HG02798 (cell line): ENCODE measurements at regions not wholly inside any gene's neighbourhood (a gene's known extent, or its start where the extent isn't known, plus 50 kb on each side); places are given as distances from the start of the nearest gene placed in this dataset.

Experiments
- ATAC-seq: cut with Tn5 transposase; IDR thresholded peaks from one replicate; pipeline ENCODE4 v1.9.1; 2021; ENCODE audit warnings: mild to moderate bottlenecking; ENCODE audit not compliant: unreplicated experiment, poor library complexity

DNA sequence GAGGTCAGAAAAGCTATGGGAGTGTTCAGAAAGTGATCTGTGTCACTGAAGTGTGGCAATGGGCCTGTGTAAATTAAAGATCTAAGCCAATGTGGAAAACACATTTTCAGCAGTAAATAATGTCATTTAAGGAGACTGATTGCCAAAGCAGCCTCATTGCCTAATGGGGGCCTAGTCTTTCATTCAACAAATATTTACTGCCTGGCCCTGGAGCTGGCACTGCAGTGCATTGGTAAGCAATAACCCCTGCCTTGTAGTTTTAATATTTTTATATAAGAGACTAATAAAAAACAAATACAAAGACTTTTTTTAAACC lies 326.6 kb downstream of the BTG1 start:
- no peak for ATAC-seq

DNA sequence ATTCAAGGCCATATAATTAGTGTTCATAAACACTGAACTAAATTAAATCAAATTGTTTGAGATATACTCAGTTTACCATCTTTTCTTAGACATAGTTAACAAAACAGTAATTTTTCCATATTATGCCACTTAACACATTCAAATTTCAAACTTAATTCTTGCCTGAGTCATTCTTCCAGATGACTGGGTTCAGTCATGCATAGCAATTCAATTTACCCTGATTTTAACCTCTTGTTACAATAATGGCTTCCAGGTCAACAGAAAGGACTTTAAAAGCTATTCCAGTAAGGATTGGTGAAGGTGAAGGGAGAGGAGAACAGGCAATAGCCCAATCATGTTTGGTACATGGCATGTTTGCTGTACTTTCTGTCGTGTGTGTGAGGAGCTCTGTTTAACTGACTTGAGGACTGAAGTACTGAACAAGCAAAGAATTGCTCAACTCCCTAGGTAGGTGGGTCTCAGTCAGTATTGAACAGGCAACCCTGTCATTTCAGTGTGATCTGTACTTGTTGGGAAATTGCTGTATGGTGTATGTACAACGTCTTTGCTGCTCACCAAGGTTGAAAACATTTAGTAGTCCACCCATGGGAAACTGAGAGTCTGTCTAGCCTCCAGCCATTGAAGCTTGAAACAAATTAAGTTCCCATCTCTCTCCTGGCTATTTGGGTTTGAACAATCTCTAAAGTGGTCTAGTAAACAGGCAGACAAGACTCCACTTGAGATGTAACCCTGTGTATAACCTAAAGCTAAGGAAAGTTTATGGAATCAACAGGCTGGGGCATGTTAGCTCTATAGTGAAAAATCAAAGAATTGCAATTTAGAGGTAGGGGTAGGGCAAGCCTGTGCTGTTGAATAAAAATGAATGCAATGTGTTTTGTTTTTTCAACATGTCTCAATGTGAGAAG lies 327.2 kb downstream of the BTG1 start:
- no peak for ATAC-seq

GRCh38 chr12:91817517-91817916 lies 328.1 kb downstream of the BTG1 start:
- ATAC-seq = no peak

GRCh38 chr12:91813701-91814100 lies 331.9 kb downstream of the BTG1 start:
- ATAC-seq = no peak

DNA sequence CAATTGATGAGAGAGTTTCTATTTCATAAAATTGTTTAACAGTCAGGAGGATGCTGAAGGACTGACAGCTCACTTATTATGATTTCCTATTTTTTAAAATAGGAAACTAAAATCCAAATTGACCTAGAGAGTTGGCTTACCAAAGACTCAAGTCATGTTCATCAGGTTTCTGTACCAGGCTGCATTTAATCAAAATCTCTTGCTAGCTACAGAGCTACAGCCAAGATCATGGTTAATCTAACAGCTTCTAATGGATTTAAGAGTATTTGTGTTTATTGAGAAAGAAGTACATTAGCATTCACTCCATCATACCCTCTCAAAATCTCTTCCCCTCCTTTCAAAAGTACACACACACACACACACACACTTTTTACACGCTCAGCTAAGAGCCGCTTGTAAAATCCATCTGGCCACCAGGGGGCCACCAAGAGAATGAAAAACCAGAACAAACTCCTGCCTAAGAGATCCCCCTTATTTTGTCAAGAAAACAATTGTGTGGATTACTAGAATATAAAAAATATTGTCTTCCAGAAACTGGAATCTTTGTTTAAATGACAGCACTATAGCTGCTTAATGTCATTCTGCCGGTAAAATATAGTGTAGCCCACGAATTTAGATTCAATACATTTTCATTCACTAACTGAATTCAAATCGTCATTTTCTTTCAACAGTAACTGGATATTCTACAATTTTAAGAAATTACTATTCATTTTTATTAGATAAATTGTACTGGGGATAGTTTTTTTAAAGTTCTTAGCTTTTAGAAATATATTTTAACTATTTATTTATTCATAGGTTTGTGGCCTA lies 334.0 kb downstream of the BTG1 start:
- ATAC-seq = peak; percentile 83

- ATAC-seq = peak; percentile 54
Observed at GRCh38 chr12:91810531-91811451, 334.9 kb downstream of the BTG1 start.

- ATAC-seq = no peak
Observed at GRCh38 chr12:91810077-91810476, 335.6 kb downstream of the BTG1 start.

GRCh38 chr12:91805031-91805430 lies 340.6 kb downstream of the BTG1 start:
- no peak for ATAC-seq

DNA sequence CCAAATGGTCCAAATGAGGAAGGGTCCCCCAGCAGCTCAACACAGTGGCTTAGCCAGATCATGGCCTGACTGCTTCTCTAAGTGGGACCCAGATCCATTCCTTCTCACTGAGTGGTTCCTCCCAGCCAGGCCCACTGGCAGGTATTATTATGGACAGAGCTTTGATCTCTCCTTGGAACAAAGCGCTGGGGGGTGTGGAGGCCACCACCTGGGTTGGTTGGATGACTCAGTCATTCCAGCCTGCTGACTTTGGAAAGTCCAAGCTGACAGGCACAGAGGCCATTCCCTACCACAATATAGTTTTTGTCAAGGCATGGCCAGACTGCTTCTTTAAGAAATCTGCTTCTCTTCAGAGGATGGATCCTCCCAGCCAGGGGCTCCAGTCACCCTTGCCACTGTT lies 341.1 kb downstream of the BTG1 start:
- ATAC-seq = no peak

- no peak for ATAC-seq
Observed at GRCh38 chr12:91801048-91801447, 344.6 kb downstream of the BTG1 start.

- ATAC-seq = no peak
Observed at GRCh38 chr12:91793676-91794075, 352.0 kb downstream of the BTG1 start.

GRCh38 chr12:91792597-91792996 lies 353.0 kb downstream of the BTG1 start:
- ATAC-seq = no peak

- ATAC-seq = no peak
Observed at GRCh38 chr12:91786499-91787272, 359.0 kb downstream of the BTG1 start.

GRCh38 chr12:91785655-91786498 lies 359.8 kb downstream of the BTG1 start:
- ATAC-seq = no peak

DNA sequence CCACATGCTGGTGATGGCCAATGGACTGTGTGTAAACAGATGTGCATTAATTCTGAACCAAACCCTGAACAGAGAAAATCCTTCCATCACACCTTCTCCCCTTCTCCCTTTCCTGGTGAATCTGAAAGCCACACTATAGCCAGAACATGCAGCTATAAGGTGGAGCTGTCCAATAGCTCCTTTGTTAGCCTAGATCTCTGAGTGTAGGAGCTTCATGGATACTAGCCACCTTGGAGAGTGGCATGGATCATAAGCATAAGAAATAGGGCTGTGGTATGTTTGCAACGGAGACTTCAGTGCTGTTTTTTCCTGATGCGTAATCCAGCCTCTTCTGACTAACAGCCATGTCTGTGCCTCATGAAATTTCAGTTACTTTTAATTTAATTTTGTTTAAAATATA lies 364.5 kb downstream of the BTG1 start:
- no peak for ATAC-seq

DNA sequence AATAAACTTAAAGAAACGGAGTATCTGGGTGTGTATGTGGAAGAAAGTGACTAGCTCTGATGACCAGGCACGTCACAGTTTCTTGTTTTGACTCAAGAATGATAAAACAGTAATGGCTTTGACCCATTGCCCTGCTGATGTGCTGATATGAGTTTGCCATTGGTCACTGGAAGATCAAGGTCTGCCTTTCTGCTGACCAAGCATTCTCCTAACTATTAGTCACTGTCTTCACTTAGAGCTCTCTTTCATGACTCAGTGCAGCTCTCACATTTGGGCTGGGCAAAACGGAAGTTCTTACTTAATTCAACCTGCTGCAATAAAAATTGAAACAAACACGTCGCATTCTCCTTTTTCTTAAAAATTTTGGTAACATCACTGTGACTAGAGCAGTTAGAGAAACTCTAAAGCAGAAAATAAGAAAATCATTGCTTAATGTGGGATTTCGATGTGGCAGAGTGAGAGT lies 366.7 kb downstream of the BTG1 start:
- peak; percentile 93 for ATAC-seq

DNA sequence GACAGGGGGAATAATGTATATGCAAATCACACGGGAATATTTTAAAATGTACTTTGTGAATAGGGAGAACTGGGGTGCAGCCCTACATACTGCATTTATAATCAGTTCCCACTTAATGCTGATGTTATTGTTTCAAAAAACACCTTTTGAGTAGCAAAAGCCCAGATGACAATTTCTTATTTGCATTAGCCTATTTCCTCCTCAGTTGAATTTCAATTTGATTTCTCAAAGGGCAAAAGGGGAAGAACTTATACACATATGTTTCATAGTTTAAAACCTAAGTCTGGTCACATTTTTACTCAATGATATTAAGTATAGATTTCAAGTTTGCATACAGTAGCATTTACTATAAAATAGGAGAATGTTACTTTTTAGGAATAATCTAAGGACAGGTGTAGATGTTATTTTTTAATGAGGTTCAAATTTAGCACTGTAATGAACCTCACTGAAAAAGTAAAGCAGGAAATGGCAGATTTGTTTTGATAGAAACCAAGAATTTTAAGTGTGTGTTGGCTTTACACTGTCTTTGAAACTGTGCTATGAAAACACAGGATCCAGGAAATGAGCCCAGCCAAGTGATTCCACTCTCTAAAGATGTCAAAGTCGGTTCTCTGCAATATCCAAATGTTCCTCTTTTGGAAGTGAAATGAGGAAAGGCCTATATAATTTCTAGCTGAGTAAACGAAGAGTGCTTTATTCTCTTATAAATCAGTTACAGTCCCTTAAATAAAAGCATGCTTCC lies 367.4 kb downstream of the BTG1 start:
- ATAC-seq = peak; percentile 52
